HUDEP-2 (cell line): ENCODE measurements at regions not wholly inside any gene's neighbourhood (a gene's known extent, or its start where the extent isn't known, plus 50 kb on each side); places are given as distances from the start of the nearest gene placed in this dataset.
A peak's percentile ranks its signal among the peaks of the same experiment; 100 is the strongest.
"Not testable (repeated sequence)": the region's sequence is repeated elsewhere in the genome, so short reads cannot be mapped to it uniquely, and the experiment has no call there.

Source experiments
- DNase-seq, 76 experiments: peaks; one replicate each; lab custom pipeline; 2025; ENCODE audit not compliant: unreplicated experiment in 76 of 76; lab: John Stamatoyannopoulos, UW

- no peak for DNase-seq
Measured at GRCh38 chr16:65716737-65717700, 595.2 kb upstream of the CDH11 start.

DNA sequence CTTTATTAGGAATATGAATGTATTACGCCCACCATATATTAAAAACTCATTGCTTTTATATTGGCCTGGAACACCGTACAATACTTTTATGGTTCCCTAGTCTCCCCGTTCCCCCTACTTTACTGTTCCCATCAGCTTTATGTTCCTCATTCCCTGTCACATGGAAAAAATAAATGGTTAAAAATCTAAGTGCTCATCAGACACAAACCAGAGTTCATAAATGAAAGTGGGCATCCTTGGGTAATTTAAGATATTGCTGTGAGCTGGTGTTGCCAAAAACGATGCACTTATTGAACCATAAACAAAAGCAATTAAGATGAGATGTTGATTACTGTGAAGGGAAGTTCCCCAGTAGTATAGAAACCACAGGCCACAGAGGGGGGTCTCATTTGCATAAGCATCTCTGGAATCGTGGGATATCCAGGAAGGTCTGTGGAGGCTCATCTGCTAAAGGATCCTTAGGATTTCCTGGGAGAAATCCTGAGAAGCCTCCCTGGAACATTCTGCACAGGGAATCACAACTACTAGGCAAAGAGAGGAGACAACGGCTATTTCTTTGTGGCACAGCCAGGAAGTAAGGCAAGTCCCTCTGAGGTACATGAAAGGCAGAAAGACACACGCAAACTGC is 591.4 kb upstream of the CDH11 start:
- DNase-seq, result no peak

GRCh38 chr16:65710107-65710506 is 588.2 kb upstream of the CDH11 start:
- no peak for DNase-seq

- peak in 1 of 76 experiments; percentile 9 for DNase-seq
Measured at GRCh38 chr16:65704866-65705265, 583.0 kb upstream of the CDH11 start.

GRCh38 chr16:65702707-65703402 is 581.0 kb upstream of the CDH11 start:
- peak in 71 of 76 experiments; percentile 11 to 81 (median 57) for DNase-seq

DNA sequence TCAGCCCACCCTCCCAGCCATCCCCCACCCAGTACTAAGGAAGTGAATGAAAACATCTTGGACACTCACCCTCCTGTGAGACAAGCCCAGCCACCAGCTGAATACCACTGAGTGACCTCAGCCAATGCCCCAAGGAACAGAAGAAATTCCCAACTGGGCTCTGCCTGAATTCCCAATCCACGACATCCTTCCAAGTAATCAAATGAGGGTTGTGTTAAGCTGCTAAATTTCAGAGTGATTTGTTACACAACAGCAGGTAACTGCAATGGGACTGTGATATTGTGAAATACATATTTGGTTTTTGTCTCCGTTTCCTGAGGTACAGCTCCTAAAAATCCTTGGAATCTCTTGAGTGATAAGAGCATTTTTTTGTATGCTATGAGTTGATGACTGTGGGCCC is 578.7 kb upstream of the CDH11 start:
- no peak for DNase-seq

GRCh38 chr16:65698791-65699321 is 577.0 kb upstream of the CDH11 start:
- DNase-seq, result no peak

DNA sequence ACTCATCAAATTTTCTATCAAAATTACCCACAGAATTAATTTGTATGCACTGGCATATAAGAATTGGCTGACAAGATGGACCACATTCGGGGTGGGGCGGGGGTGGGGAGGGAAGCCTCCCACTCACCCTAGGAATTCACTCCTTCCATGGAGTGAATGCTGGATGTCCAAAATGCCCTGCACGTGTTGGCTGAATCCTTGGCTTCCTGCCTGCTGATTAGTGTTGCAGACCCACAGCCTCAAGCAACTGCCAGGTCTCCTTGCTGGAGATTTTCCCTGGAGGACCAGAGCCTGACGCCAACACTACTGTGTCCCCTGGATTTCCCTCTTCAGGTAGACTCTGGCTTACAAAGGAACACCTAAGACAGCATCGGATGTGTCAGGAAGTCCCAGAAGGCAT is 575.7 kb upstream of the CDH11 start:
- no peak for DNase-seq

GRCh38 chr16:65697065-65697464 is 575.2 kb upstream of the CDH11 start:
- DNase-seq, result no peak

- DNase-seq, result not testable (repeated sequence)
Measured at GRCh38 chr16:65691846-65692245, 570.0 kb upstream of the CDH11 start.

DNA sequence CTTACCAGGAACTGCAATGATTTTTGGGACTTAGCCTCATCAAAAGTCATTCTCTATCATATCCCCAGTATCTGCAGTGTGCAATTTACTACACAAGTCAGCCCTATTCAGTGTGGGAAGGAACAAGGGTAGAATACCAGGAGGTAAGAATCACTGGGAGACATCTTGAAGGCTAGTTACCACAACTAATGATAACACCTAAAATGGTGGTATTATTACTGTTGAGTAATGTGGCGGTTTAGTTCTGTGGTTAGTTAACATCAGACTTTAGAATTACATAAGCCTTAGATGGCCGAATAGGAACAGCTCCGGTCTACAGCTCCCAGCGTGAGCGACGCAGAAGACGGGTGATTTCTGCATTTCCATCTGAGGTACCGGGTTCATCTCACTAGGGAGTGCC is 567.9 kb upstream of the CDH11 start:
- no peak for DNase-seq

GRCh38 chr16:65688301-65688700 is 566.4 kb upstream of the CDH11 start:
- no peak for DNase-seq

- peak in 1 of 76 experiments; percentile 17 for DNase-seq
Measured at GRCh38 chr16:65684230-65684629, 562.4 kb upstream of the CDH11 start.

DNA sequence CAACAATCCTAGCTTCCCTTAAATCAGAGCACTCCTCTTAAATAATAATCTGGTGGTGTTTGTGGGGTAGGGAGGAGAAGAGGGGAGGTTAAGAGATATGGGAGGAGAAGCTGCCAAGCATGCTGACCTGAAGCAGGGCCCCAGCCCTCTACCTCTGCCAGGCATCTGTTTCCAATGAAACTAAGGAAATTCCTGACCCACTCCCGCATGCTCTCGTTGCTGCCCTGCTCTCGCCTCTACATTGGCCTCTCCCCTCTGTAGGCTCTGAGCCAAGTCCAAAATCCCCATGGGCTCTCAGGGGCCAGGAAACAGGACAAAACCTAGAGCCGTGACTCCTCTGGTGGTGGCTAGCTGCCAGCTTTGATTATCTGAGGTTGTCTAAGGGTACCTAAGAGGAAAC is 559.5 kb upstream of the CDH11 start:
- no peak for DNase-seq

- no peak for DNase-seq
Measured at GRCh38 chr16:65679785-65680184, 557.9 kb upstream of the CDH11 start.

- no peak for DNase-seq
Measured at GRCh38 chr16:65675161-65675560, 553.3 kb upstream of the CDH11 start.

DNA sequence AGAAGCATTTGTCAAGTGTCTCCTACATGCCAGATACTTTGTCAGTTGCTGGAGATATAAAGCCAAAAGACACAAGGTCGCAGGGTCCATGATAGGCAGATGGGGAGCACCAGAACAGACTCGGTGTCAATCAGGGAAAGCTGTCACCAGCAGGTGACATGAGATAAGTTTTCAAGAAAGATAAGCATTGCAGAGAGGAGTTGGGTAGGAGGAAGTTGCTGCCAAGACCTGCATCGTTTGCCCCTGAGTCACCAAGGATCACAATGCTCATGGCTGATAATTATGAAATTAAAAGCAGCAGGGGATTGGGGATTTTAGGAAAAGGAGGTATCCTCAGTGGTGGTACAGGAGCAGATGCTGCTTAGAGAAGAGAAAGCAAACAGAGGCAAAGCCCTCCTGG is 551.1 kb upstream of the CDH11 start:
- DNase-seq, result peak in 72 of 76 experiments; percentile 11 to 89 (median 64)

DNA sequence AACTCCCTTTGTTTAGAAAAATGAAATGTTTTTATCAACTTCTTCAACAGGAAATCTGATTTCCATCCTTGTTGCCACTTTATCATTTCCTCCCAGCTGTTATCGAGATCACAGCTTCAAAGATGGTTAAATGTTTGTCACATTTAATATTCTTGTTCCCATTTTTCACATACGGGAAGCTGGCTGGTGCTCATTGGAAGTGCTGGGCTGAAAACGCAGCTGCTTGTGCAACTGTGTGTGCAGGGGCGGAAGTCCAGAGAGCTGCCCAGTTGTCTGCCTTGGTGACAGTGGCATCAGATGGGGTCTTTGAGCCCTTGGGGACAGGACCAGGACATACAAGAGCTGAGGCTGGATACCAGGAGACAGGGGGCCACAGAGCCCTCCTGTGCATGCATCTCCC is 549.2 kb upstream of the CDH11 start:
- no peak for DNase-seq

- DNase-seq, result peak in 1 of 76 experiments; percentile 10
Measured at GRCh38 chr16:65668064-65668595, 546.3 kb upstream of the CDH11 start.

DNA sequence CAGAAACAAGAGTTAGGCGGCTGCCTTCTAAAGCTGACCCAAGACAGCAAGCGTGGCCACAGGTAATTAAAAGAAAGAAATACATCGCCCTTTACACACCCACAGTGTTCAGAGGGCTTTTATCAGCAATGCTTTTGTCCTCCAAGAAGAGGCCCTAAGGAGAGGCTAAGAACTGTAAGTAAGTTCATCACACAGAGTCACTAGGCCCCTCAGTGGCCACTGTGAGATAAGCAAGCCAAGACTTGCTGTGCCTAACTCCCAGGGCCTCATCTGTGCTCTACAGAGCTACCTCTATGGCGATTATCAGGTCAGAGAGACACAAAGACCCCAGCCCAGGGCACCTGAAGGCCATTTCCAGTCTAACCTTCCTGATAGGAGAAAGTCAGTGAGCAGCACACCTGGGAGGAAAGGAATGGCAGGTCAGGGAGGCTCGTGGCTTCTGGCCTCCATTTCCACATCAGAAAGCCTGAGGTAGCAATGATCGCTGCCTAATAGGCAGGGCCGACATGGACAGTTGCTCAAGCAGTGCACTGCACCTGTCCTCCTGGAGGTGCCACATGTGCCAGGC is 545.2 kb upstream of the CDH11 start:
- DNase-seq, result peak in 14 of 76 experiments; percentile 1 to 49 (median 18)
